ENCODE measurements at regions not wholly inside any gene's neighbourhood (a gene's known extent, or its start where the extent isn't known, plus 50 kb on each side); places are given as distances from the start of the nearest gene placed in this dataset.

- Histone ChIP-seq H4K20me1 (ENCODE audit: insufficient read depth, low read length) (no peaks in the 10 kb centered on the region), H3K4me3 (ENCODE audit: low read length) (no peak overlapping the region), H3K4me2 (ENCODE audit: low read depth, low read length) (no peak overlapping the region), H3K9ac (ENCODE audit: low read length) (no peak overlapping the region), H3K36me3 (replicated peaks; ENCODE audit: insufficient read depth, low read length) (no peaks in the 10 kb centered on the region), H3K9me2 (replicated peaks; ENCODE audit: insufficient read depth, low read length) (no peaks in the 10 kb centered on the region), H3K9me3 (replicated peaks; ENCODE audit: insufficient read depth, low read length) (no peaks in the 10 kb centered on the region), H2AFZ (ENCODE audit: low read length) (no peak overlapping the region), H3K4me1 (ENCODE audit: low read length) (no peaks in the 10 kb centered on the region), H3K27me3 (replicated peaks; ENCODE audit: insufficient read depth, low read length) (no peaks in the 10 kb centered on the region), H3F3A (ENCODE audit: insufficient read depth, low read length) (no peaks in the 10 kb centered on the region), H3K27ac (ENCODE audit: low read length) (no peak overlapping the region), H3K79me2 (ENCODE audit: low read length) (no peaks in the 10 kb centered on the region)
- no peak for DNase-seq
- TF ChIP-seq CTCF (IDR thresholded peaks at IDR 0.05; ENCODE audit: low read length) (no peak), EZH2phosphoT487 (IDR thresholded peaks at IDR 0.05; ENCODE audit: low read length) (no peak), EZH2 (optimal IDR thresholded peaks at IDR 0.05; ENCODE audit: low read depth, low read length) (no peak)
These were observed 357.2 kb upstream of the GATB start for GRCh38 chr4:152117933-152118507.

DNA sequence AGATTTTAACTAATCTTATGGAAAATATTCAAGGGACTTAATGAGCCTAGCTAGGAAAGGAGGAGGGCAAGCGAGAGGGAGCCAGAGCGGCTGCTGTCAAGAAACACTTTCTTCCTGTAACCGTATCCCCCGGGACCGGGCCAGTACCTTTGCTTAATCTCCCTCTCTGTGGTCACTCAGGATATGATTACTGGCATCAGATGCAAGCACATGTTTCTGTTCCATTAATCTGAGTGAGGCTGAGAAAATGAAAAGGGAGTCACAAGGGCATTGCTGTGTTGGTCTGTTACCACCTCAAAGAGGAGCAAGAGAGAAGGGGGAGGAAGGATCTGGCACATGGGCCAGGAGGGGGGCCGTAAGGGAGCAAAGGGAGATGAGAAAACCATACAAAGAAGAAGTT, 356.7 kb upstream of the GATB start:
- Histone ChIP-seq H3K9ac (ENCODE audit: low read length) (no peak overlapping the region), H3K9me3 (replicated peaks; ENCODE audit: insufficient read depth, low read length) (no peaks in the 10 kb centered on the region), H3K4me2 (ENCODE audit: low read depth, low read length) (no peak overlapping the region), H2AFZ (ENCODE audit: low read length) (no peak overlapping the region), H3K36me3 (replicated peaks; ENCODE audit: insufficient read depth, low read length) (no peaks in the 10 kb centered on the region), H3K27ac (ENCODE audit: low read length) (no peak overlapping the region), H3K27me3 (replicated peaks; ENCODE audit: insufficient read depth, low read length) (no peaks in the 10 kb centered on the region), H3K4me1 (ENCODE audit: low read length) (no peaks in the 10 kb centered on the region), H3K9me2 (replicated peaks; ENCODE audit: insufficient read depth, low read length) (no peaks in the 10 kb centered on the region), H3K79me2 (ENCODE audit: low read length) (no peaks in the 10 kb centered on the region), H3F3A (ENCODE audit: insufficient read depth, low read length) (no peaks in the 10 kb centered on the region), H3K4me3 (ENCODE audit: low read length) (no peak overlapping the region), H4K20me1 (ENCODE audit: insufficient read depth, low read length) (no peaks in the 10 kb centered on the region)
- no peak for DNase-seq
- TF ChIP-seq CTCF (IDR thresholded peaks at IDR 0.05; ENCODE audit: low read length) (no peak), EZH2 (optimal IDR thresholded peaks at IDR 0.05; ENCODE audit: low read depth, low read length) (no peak), EZH2phosphoT487 (IDR thresholded peaks at IDR 0.05; ENCODE audit: low read length) (no peak)

DNA sequence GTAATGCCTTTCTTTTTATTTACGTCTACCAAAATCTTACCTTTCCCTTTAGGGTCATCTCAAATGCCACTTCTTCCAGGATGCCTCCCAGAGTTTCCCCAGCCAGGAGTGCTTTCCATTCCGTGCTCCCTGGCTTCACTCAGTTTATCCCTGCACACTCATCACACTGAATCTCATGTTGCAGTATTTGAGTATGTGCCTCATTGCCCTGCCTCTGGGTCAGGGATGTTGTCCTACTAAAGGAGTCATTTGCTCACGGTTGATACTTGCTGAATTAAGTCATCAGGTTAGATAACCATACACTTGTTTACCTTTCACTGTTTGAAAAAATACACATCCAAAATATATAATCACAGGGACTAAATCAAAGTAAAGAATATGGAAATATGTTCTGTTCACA, 356.2 kb upstream of the GATB start:
- Histone ChIP-seq H3K4me3 (ENCODE audit: low read length) (no peak overlapping the region), H3K27ac (ENCODE audit: low read length) (no peak overlapping the region), H3K4me1 (ENCODE audit: low read length) (no peaks in the 10 kb centered on the region), H3K27me3 (replicated peaks; ENCODE audit: insufficient read depth, low read length) (no peaks in the 10 kb centered on the region), H4K20me1 (ENCODE audit: insufficient read depth, low read length) (no peaks in the 10 kb centered on the region), H3K4me2 (ENCODE audit: low read depth, low read length) (no peak overlapping the region), H3K79me2 (ENCODE audit: low read length) (no peaks in the 10 kb centered on the region), H3K9me2 (replicated peaks; ENCODE audit: insufficient read depth, low read length) (no peaks in the 10 kb centered on the region), H3K9ac (ENCODE audit: low read length) (no peak overlapping the region), H3K9me3 (replicated peaks; ENCODE audit: insufficient read depth, low read length) (no peaks in the 10 kb centered on the region), H3F3A (ENCODE audit: insufficient read depth, low read length) (no peaks in the 10 kb centered on the region), H2AFZ (ENCODE audit: low read length) (no peak overlapping the region), H3K36me3 (replicated peaks; ENCODE audit: insufficient read depth, low read length) (no peaks in the 10 kb centered on the region)
- DNase-seq, result no peak
- TF ChIP-seq EZH2phosphoT487 (IDR thresholded peaks at IDR 0.05; ENCODE audit: low read length) (no peak), EZH2 (optimal IDR thresholded peaks at IDR 0.05; ENCODE audit: low read depth, low read length) (no peak), CTCF (IDR thresholded peaks at IDR 0.05; ENCODE audit: low read length) (no peak)
